Astrocyte (in vitro differentiated cells and primary cell): ENCODE measurements at regions not wholly inside any gene's neighbourhood (a gene's known extent, or its start where the extent isn't known, plus 50 kb on each side); places are given as distances from the start of the nearest gene placed in this dataset.

Experiments
- EZH2 ChIP-seq: IDR thresholded peaks from 2 replicates; pipeline ENCODE4 v1.6.1; 2012; ENCODE audit warnings: mild to moderate bottlenecking, low read length, inconsistent platforms; ENCODE audit not compliant: insufficient read depth
- TF ChIP-seq, protein P1 (sequence below): IDR thresholded peaks from 2 replicates; pipeline ENCODE4 v1.5.1; 2011; ENCODE audit warnings: low read depth, mild to moderate bottlenecking, inconsistent platforms, low read length, moderate library complexity; ENCODE audit not compliant: insufficient read depth

DNA sequence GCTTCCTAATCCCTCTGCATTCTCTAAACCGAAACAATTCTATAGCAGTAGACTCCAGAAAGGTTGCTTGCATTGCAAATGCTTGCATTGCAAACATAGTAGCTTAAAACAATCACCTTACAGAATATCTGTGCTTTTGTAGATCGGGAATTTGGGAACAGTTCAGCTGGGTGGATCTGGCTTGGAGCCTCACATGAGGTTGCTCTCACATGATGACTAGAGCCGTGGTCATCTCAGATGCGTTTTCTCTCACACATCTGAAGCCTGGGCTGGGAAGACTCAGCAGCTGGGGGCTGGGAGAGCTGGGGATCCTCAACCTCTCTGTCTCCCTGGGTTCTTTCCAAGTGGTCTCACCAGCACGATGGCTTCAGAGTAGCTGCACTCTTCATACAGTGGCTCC, 127.8 kb downstream of the MSX2 start:
- TF ChIP-seq, protein P1, sequence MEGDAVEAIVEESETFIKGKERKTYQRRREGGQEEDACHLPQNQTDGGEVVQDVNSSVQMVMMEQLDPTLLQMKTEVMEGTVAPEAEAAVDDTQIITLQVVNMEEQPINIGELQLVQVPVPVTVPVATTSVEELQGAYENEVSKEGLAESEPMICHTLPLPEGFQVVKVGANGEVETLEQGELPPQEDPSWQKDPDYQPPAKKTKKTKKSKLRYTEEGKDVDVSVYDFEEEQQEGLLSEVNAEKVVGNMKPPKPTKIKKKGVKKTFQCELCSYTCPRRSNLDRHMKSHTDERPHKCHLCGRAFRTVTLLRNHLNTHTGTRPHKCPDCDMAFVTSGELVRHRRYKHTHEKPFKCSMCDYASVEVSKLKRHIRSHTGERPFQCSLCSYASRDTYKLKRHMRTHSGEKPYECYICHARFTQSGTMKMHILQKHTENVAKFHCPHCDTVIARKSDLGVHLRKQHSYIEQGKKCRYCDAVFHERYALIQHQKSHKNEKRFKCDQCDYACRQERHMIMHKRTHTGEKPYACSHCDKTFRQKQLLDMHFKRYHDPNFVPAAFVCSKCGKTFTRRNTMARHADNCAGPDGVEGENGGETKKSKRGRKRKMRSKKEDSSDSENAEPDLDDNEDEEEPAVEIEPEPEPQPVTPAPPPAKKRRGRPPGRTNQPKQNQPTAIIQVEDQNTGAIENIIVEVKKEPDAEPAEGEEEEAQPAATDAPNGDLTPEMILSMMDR = no peak
- TF ChIP-seq EZH2 = no peak
